ENCODE measurements at regions not wholly inside any gene's neighbourhood (a gene's known extent, or its start where the extent isn't known, plus 50 kb on each side); places are given as distances from the start of the nearest gene placed in this dataset.

DNA sequence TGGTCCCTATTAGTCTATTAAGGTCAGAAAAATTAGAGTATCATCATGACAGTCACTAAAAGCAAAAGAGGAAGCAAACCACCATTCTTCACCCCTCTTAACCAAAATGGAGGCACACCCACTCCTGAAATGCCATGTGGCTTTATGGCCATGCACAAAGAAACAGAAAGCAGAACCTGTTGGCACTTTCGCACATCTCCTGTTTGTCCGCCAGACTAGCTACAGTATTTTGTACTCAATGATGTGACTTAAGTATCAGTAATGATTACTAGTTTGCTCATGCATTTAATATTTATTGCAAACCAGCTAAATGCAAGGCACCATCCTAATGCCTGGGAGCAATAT, 70.2 kb upstream of the GNAO1 start:
- TF ChIP-seq, protein P1, sequence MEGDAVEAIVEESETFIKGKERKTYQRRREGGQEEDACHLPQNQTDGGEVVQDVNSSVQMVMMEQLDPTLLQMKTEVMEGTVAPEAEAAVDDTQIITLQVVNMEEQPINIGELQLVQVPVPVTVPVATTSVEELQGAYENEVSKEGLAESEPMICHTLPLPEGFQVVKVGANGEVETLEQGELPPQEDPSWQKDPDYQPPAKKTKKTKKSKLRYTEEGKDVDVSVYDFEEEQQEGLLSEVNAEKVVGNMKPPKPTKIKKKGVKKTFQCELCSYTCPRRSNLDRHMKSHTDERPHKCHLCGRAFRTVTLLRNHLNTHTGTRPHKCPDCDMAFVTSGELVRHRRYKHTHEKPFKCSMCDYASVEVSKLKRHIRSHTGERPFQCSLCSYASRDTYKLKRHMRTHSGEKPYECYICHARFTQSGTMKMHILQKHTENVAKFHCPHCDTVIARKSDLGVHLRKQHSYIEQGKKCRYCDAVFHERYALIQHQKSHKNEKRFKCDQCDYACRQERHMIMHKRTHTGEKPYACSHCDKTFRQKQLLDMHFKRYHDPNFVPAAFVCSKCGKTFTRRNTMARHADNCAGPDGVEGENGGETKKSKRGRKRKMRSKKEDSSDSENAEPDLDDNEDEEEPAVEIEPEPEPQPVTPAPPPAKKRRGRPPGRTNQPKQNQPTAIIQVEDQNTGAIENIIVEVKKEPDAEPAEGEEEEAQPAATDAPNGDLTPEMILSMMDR (IDR thresholded peaks at IDR 0.05), result no peak
- H3K27me3 ChIP-seq (ENCODE audit: low read depth), result peaks cover 6% of the 10 kb centered on the region
- H3K27ac ChIP-seq, result no peak overlapping the region
- intact Hi-C loops (cut with DNase I), result no loop called here
- DNase-seq, result no peak
- H3K36me3 ChIP-seq, result no peaks in the 10 kb centered on the region
- no peak overlapping the region for H3K4me3 ChIP-seq
- no peaks in the 10 kb centered on the region for H3K9me3 ChIP-seq
- no peak for ATAC-seq
- H3K4me1 ChIP-seq, result no peaks in the 10 kb centered on the region

DNA sequence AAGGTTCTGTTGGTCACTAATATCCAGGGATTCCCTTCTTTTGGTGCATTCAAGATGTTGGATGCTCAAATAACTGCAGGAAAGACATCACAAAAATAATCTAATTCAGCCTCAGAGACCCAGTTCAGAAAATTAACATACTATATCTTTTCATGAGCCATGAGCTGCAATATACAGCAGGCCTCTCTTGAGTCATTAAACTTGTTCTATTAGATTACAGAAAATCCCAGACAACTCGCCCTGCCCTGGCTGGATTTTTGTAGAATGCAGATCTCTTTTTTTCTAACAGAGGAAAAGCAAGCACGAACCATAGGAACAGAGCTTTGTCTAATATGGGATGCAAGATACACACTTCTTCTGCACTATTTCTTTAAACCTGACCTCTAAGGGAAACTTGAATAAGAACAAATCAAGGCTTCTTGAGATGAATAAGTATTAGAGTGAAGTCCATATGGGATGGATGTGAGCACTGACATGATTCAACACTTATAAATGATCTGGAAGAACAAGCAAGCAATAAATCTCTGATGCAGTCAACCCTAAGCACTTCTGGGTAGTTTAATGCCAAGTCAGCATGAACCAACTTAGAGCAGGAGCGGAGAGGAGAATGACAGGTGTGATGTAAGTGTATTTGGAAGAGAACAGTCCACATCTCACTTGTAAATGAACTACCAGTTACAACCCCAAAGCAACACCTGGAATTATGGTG, 70.7 kb upstream of the GNAO1 start:
- H3K27me3 ChIP-seq (ENCODE audit: low read depth), result peaks cover 4% of the 10 kb centered on the region
- TF ChIP-seq, protein P1 (IDR thresholded peaks at IDR 0.05), result no peak
- H3K4me1 ChIP-seq, result no peaks in the 10 kb centered on the region
- ATAC-seq (no peak), DNase-seq (no peak)
- intact Hi-C loops (cut with DNase I), result no loop called here
- H3K9me3 ChIP-seq, result no peaks in the 10 kb centered on the region
- no peak overlapping the region for H3K4me3 ChIP-seq
- H3K27ac ChIP-seq, result no peak overlapping the region
- H3K36me3 ChIP-seq, result no peaks in the 10 kb centered on the region

DNA sequence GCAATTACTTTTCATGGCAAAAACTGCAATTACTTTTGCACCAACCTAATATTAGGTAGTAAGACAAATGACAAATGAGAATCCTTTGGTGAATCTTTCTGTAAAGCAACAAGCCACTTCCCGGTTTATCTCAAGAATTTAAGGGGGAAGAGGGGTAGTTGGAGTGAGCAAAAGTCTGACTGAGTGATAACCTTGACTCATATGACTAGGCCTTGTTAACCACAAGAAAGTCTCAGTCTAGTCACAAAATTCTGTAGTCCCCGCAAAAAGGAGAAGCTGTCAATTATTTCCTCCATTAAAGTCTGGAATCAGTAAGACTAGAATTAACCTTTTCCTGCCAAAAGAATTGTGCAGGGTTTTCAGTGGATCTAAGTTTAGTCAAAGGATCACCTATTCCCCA, 72.2 kb upstream of the GNAO1 start:
- H3K4me3 ChIP-seq, result no peak overlapping the region
- TF ChIP-seq, protein P1 (IDR thresholded peaks at IDR 0.05), result no peak
- ATAC-seq, result no peak
- no peak for DNase-seq
- H3K36me3 ChIP-seq, result no peaks in the 10 kb centered on the region
- no peaks in the 10 kb centered on the region for H3K4me1 ChIP-seq
- H3K27me3 ChIP-seq (ENCODE audit: low read depth), result no peaks in the 10 kb centered on the region
- H3K27ac ChIP-seq, result no peak overlapping the region
- intact Hi-C loops (cut with DNase I), result no loop called here
- no peaks in the 10 kb centered on the region for H3K9me3 ChIP-seq

DNA sequence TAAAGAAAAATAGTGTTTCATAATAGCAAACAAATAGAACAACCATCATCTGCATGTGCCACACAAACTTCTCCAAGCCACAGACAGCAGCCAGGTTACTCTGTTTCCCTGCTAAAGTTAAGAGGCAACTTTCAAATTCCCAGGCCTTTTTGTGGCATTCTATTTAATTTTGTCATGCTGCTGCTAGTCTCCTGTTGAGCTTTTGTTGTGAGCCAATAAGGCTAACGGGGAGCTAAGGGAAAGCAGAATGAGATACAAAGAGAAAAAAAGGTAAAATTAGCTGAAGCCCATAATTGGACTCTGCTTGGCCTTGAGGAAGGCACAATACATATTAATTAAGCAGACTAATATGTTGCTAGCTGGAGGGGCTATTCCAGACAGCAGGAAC, 74.7 kb upstream of the GNAO1 start:
- TF ChIP-seq, protein P1 (IDR thresholded peaks at IDR 0.05), result no peak
- ATAC-seq (no peak), DNase-seq (no peak)
- no peaks in the 10 kb centered on the region for H3K4me1 ChIP-seq
- H3K27me3 ChIP-seq (ENCODE audit: low read depth), result no peaks in the 10 kb centered on the region
- intact Hi-C loops (cut with DNase I), result no loop called here
- H3K4me3 ChIP-seq, result no peak overlapping the region
- no peaks in the 10 kb centered on the region for H3K9me3 ChIP-seq
- H3K27ac ChIP-seq, result no peak overlapping the region
- no peaks in the 10 kb centered on the region for H3K36me3 ChIP-seq

DNA sequence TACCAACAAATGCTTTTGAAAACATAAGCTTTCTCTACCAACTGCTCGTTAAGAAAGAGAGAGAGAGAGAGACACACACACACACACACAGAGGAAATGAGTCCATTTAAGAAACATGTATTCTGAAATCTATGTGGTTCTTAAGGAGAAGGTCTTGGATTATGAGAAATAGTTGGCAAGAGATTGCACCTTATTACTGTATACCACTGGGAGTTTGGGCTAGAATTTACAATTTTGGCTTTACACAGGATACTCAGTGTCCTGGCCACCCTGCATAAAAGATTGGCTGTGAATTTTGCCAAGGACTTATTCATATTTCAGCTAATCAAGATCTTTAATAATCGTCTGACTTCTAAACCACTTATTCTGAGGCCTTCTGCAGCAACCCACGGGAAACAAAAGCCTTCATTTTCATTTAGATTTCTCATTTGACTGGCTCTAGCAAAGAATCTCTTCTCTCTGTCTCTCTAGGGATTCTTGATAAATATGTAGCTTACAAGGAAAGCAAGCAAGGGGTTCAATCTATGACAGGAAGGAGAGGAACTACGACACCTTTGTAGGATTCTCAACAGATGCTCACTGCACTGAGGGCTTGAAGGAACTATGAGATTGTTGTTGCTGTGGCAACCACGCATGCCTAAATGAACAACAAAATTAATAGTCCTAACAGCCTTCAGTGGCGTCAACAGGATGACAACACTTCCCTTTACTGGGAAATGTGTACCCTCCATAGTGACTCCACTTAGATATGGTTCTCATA, 75.3 kb upstream of the GNAO1 start:
- Histone ChIP-seq H3K27ac (no peak overlapping the region), H3K4me1 (no peaks in the 10 kb centered on the region), H3K36me3 (no peaks in the 10 kb centered on the region), H3K4me3 (no peak overlapping the region), H3K9me3 (no peaks in the 10 kb centered on the region), H3K27me3 (ENCODE audit: low read depth) (no peaks in the 10 kb centered on the region)
- TF ChIP-seq, protein P1 (IDR thresholded peaks at IDR 0.05), result no peak
- intact Hi-C loops (cut with DNase I), result no loop called here
- no peak for ATAC-seq
- DNase-seq, result no peak

Data from lower lobe of right lung (tissue), 2 donors.